ENCODE measurements at regions not wholly inside any gene's neighbourhood (a gene's known extent, or its start where the extent isn't known, plus 50 kb on each side); places are given as distances from the start of the nearest gene placed in this dataset.

DNA sequence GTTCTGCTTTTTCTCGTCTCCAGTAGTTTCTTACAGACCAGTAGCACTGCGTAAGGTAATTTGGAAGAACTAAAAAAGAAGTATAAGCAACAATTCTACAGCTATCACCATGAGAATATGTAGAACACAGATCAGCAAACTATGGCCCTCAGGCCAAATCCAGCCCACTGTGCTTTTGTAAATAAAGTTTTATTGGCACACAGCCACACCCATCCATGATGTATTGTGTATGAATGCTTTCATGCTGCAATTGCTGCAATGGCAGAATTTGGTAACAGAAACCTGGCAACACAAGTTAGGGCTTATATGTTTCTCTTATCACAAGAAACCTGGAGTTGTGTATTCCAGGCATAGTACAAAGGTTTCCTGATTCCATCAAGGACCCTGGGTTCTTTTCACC is 386.8 kb upstream of the TSHZ2 start:
- TF ChIP-seq CTCF (IDR thresholded peaks at IDR 0.05) (no peak), POLR2A (IDR thresholded peaks at IDR 0.05) (no peak)
